Stimulated activated CD4-positive, alpha-beta T cell treated with anti-CD3 and anti-CD28 coated beads, TNF-alpha, amount 100 ng/mL, for 1 hour (primary cell): ENCODE measurements at regions not wholly inside any gene's neighbourhood (a gene's known extent, or its start where the extent isn't known, plus 50 kb on each side); places are given as distances from the start of the nearest gene placed in this dataset.

Experiments
- DNase-seq, 3 donors: peaks; one replicate each; pipeline ENCODE4 v3.0.0-alpha.2; 2020; ENCODE audit warnings: low read depth in 3 of 3, low spot score in 1 of 3

DNA sequence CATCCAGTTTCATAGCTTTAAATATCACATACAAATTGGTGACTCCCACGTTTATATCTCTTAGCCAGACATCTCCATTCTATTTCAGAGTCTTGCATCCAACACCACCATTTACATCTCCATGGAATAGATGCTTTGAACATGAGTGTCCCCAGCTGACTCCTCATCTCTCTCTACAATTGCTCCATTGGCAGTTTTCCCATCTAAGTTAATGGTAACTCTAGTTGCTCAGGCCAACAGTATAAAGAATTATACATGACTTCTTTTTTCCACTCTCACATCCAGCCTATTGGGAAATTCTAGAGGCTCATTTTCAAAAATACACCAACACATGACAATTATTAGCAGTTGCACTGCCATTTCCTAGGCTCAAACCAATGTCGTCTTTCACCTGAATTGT is 388.2 kb downstream of the STIM2 start:
- DNase-seq: no peak

- DNase-seq: no peak
Observed at GRCh38 chr4:27251771-27252170, 391.1 kb downstream of the STIM2 start.

- DNase-seq: no peak
Observed at GRCh38 chr4:27267339-27267969, 406.8 kb downstream of the STIM2 start.

- DNase-seq: no peak
Observed at GRCh38 chr4:27267970-27268355, 407.3 kb downstream of the STIM2 start.

DNA sequence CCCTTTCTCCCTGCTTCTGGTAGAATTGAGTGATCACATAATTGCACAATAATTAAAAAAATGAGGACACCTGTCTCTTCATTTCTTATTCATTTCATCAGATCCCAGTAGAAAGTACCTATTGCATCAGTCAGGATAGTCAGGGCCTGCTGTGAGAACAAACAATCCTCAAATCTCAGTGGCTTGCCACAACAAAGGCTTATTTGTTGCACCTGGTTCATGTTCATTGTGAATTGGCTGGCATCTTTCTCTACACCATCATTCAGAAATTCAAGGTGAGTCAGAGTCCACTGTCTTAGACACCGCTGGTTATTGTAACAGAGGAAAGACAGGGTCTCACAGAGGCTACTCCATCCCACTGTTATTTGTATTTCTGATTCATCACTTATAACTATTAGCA is 409.8 kb downstream of the STIM2 start:
- DNase-seq: no peak

GRCh38 chr4:27271555-27271954 is 410.9 kb downstream of the STIM2 start:
- no peak for DNase-seq

DNA sequence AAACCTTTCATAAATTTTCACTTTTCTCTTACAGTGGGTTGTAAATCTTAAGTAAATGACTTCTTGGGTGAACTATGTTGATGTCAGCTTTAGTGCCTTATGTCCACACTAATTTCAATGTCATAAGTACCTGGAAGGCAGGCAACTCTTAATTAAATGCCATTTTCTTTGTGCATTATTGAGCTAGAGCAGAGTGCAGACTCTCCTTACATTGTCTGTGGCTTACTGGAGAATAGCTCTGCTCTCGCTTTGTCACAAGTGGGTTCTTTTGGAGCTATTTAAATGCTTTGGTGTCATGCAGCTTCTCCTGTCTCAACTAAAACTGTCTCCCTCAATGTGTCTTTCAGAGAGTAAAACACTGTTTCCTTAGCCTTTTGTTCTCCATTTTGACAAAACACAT is 411.6 kb downstream of the STIM2 start:
- DNase-seq: no peak

GRCh38 chr4:27276307-27277073 is 415.8 kb downstream of the STIM2 start:
- no peak for DNase-seq

DNA sequence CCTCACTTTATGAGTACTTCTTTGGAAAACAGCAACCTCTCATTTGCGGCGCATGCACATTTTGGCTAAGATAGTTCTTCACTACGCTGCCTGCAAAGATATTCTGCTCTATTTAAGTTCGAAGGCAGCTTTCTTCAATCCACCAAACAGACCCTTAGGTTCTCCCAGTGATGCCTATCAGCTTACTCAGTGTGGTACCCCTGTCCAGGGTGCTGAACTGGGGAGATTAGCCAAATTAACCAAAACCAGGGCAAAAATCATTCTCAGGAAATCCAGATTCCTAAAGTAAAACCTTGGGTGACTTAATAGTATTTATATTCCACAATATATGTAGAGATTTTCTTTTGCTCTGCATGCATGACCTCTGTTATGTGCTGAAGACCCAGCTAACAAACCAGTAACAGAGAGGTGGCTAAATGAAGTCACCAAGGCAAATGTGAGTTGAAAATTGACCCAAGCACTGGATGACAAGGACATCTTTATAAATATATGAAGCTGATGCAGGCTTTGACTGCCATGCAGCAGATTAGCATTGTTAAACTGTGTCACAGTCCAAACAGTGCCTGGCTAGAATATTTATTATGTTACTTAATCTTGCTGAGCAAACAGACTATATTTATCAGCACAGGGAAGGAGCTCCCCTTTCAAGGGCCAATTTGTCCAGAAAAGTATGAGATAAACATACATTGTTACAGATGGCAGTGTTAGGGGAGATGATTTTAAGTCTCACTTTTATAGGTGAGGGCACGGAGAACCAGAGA is 418.2 kb downstream of the STIM2 start:
- no peak for DNase-seq

DNA sequence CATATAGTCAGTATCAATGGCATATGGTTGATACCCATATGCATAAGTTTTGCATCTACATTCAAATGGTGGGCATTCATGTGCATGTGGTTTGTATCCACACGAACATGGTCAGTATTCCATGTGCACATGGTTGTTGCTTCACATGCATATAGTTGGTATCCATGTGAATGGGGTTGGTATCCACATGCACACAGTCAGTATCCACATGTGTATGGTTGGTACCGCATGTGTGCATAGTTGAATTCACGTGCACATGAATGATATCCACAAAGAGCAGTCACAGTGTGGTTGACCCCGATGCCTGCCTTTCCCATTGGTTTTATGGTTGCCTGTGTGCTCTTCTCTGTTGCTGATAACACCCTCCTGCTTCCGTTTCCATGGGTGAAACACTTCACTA is 427.9 kb downstream of the STIM2 start:
- no peak for DNase-seq

- no peak for DNase-seq
Observed at GRCh38 chr4:27289704-27290103, 429.1 kb downstream of the STIM2 start.

DNA sequence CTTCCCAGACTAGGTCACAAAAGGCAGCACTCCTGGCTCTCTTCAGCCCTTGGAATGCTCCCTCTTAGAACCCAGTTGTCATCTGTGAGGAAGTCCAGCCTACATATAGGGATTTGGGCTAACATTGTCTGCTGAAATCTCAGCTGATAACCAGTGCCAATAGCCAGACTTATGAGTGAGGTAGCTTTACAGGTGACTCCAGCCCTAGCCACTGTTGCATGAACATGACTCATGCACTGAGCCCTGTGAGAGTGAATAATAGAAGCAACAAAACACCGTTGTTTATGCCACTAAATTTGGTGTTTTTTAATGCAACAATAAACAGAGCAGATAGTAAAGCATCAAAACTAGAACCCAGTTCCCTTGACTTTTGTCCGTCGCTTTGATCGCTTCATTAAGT is 433.2 kb downstream of the STIM2 start:
- no peak for DNase-seq

DNA sequence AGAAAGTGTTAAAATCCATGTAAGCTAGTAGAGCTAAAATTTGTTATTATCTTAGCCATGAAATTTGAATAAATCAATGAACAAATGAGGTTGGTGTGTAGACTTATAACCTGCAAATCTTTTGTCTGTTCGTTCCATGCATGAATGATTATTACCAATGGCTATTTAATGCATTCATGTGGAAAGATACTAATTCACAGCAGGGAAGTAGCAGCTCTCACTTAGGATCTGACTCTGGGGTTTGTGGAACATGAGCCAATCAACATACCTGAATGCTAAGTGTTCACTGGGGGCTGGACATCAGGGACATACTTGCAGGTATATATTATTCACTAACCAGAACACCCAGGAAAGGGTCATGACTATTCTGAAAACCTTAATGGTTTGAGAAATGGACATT is 444.1 kb downstream of the STIM2 start:
- no peak for DNase-seq

GRCh38 chr4:27305246-27305645 is 444.6 kb downstream of the STIM2 start:
- no peak for DNase-seq

GRCh38 chr4:27308379-27308778 is 447.7 kb downstream of the STIM2 start:
- no peak for DNase-seq

GRCh38 chr4:27315625-27316024 is 455.0 kb downstream of the STIM2 start:
- no peak for DNase-seq

- no peak for DNase-seq
Observed at GRCh38 chr4:27316176-27316575, 455.5 kb downstream of the STIM2 start.

DNA sequence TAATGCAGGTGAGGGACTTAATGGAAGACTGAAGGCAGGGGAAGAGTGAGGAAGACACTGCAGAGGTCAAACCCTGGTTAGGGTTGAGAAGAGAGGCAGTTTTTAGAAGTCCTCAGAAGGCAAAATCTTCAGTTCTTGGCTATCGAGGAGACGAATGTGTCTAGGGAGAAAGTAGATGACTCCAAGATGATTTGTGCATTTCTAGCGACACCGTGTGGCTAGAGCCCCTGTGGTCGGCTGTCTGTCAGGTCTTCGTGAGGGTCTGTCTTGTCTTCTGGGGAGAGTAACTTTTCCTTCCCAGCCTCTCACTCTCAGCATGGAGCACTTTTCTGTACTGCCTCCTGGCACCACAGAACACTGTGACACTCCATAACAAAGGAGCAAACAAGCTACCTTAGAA is 458.1 kb downstream of the STIM2 start:
- no peak for DNase-seq

GRCh38 chr4:27326991-27327390 is 466.4 kb downstream of the STIM2 start:
- DNase-seq: no peak

DNA sequence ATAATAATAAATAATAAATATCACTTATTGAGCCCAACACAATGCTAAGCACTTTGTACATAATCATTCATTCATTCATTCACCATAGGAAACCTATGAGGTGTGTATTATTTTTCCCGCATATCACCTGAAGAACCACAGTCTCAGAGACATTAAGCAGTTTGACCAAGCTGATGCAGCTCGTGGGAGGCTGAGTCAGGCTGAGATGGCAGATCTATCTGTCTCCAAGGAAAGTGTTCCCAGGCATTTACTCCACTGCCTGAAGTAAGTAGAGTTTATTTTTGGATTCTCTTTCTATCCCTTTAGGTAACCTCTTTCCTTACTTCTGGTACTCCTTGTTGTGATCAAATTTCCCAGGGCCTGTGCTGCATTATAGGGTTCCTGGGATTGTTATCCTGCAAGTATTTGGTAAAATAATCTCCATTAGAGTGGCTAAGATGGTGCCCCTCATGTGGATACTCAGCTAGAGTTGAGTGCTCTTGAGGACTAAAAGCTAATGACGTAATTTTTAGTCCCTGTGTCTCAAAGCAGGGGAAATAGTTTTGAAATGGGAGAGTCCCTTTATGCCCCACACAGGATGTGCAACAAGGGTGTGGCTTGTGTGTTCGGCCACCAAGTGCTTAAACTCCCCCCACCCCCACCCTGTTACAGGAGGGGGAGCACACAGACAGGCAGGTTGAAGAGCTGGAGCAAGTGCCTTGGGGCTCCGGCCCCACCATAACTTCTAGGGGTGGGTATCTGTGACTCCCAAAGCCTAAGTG is 467.0 kb downstream of the STIM2 start:
- DNase-seq: no peak

DNA sequence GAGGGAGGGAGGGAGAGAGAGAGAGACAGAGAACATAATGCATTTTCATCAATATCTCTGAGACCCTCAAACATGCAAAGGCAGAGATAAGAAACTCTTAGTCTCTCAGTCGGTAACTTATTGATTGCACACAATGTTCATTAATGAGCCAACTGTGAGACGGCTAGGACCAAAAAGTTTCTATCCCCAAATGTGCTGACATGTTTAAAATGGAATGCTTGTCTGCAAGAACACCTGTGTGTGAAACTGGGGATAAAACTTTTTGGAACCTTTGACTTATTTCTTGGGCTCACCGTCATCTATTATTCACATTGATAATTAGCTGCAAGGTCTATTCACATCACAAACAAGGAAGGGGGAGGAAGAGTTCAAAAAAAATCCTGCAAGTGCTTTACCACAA is 477.9 kb downstream of the STIM2 start:
- DNase-seq: no peak

DNA sequence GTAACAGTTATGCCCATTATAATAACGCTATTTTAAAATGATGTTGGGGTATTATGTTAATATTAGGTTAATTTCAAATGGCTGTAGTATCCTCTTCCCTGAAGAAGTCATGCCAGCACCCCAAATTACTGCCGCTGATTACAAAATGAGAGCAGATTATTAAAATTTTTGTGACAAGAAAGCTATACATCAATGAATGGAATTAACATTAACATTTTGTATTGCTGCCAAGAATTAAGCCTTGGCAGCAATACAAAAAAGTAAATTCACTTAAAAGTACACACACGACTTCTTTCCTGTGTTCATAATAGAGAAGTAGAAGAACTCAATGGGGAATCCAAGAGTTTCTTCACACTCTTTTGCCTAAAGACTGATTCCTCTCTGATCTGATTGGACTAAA is 482.8 kb downstream of the STIM2 start:
- DNase-seq: no peak
